B cell (primary cell): ENCODE measurements at regions not wholly inside any gene's neighbourhood (a gene's known extent, or its start where the extent isn't known, plus 50 kb on each side); places are given as distances from the start of the nearest gene placed in this dataset.
"Not testable (repeated sequence)": the region's sequence is repeated elsewhere in the genome, so short reads cannot be mapped to it uniquely, and the experiment has no call there.

ENCODE experiments used
- ATAC-seq: fragments of 200-7000 bp; cut with Tn5 transposase; one replicate; pipeline ENCODE4 v1.10.0; 2021; ENCODE audit warnings: low read depth, mild to moderate bottlenecking, moderate number of reproducible peaks, moderate library complexity
- CTCF ChIA-PET: fragments of 350-600 bp; sonication (Branson Sonifier 250); formaldehyde crosslinking; loops from one replicate; lab custom pipeline; 2021; ENCODE audit warnings: antibody characterized with exemption, inconsistent platforms; lab: Charles Lee
- POLR2A ChIA-PET: fragments of 350-600 bp; sonication (Branson Sonifier 250); formaldehyde crosslinking; loops from one replicate; lab custom pipeline; 2021; ENCODE audit warnings: antibody characterized with exemption; lab: Charles Lee
- DNase-seq: peaks from one replicate; pipeline ENCODE4 v3.0.0; 2013
- H2AFZ ChIP-seq: 2 replicates; pipeline ENCODE4 v1.6.1; 2012; ENCODE audit warnings: mild to moderate bottlenecking, low read depth, low read length; ENCODE audit not compliant: insufficient read depth, poor library complexity, severe bottlenecking
- H3K27ac ChIP-seq, 2 donors: 1 replicate in 1 of 2; 2 replicates in 1 of 2; pipeline ENCODE4 v1.5.1; 2012 to 2013; ENCODE audit warnings: low read length in 2 of 2, mild to moderate bottlenecking in 2 of 2, moderate library complexity in 1 of 2
- H3K27me3 ChIP-seq, 4 experiments: fragments of 200-600 bp in 1 of 4; sonication (generic) in 1 of 4; replicated peaks in 1 of 4; 1 replicate in 2 of 4; 2 replicates in 2 of 4; pipeline versions ENCODE4 v1.6.1 to v1.7.0; 2013 to 2016; ENCODE audit warnings: low read length in 3 of 4, mild to moderate bottlenecking in 2 of 4, mixed read lengths in 1 of 4, moderate library complexity in 1 of 4; ENCODE audit not compliant: insufficient read depth in 4 of 4, control insufficient read depth in 3 of 4; ENCODE audit errors: control extremely low read depth in 1 of 4
- H3K36me3 ChIP-seq, 2 experiments: replicated peaks in 1 of 2; 1 replicate in 1 of 2; 2 replicates in 1 of 2; pipeline versions ENCODE4 v1.6.1 to v1.7.1; 2013; ENCODE audit warnings: low read length in 1 of 2; ENCODE audit not compliant: insufficient read depth in 2 of 2, control insufficient read depth in 1 of 2; ENCODE audit errors: control extremely low read depth in 1 of 2, extremely low read depth in 1 of 2
- H3K4me1 ChIP-seq, 2 donors: fragments of 200-600 bp in 1 of 2; sonication (generic) in 1 of 2; 1 replicate in 1 of 2; 2 replicates in 1 of 2; pipeline versions ENCODE4 v1.5.1 to v1.6.1; 2013 to 2017; ENCODE audit warnings: low read length in 2 of 2; ENCODE audit not compliant: control insufficient read depth in 2 of 2, insufficient read depth in 2 of 2
- H3K4me2 ChIP-seq: replicated peaks from 2 replicates; pipeline ENCODE3; 2012; ENCODE audit warnings: mild to moderate bottlenecking, low read depth, low read length; ENCODE audit not compliant: poor library complexity, severe bottlenecking
- H3K4me3 ChIP-seq, 5 experiments: fragments of 200-600 bp in 1 of 5; sonication (generic) in 1 of 5; 1 replicate in 3 of 5; 2 replicates in 2 of 5; pipeline versions ENCODE4 v1.5.1 to v1.7.0; 2011 to 2016; ENCODE audit warnings: low read length in 4 of 5, mild to moderate bottlenecking in 4 of 5, low read depth in 2 of 5, control low read depth in 1 of 5, moderate library complexity in 1 of 5; ENCODE audit not compliant: insufficient read depth in 1 of 5; ENCODE audit errors: control extremely low read depth in 1 of 5, extremely low read depth in 1 of 5
- H3K79me2 ChIP-seq: fragments of 200-600 bp; sonication (generic); one replicate; pipeline ENCODE4 v1.6.0; 2016; ENCODE audit warnings: low read length; ENCODE audit not compliant: control insufficient read depth, insufficient read depth
- H3K9ac ChIP-seq: fragments of 200-600 bp; sonication (generic); 2 replicates; pipeline ENCODE4 v1.6.1; 2017; ENCODE audit warnings: mild to moderate bottlenecking, low read length, moderate library complexity
- H3K9me3 ChIP-seq, 3 donors: one replicate each; pipeline versions ENCODE4 v1.6.1 to v1.7.1; 2013; ENCODE audit warnings: low read length in 2 of 3; ENCODE audit not compliant: control insufficient read depth in 2 of 3, insufficient read depth in 1 of 3; ENCODE audit errors: control extremely low read depth in 1 of 3
- H4K20me1 ChIP-seq: 2 replicates; pipeline ENCODE4 v1.6.0; 2012; ENCODE audit warnings: mild to moderate bottlenecking, low read length; ENCODE audit not compliant: insufficient read depth, control insufficient read depth, poor library complexity, severe bottlenecking
- H3K27ac Mint-ChIP-seq: one replicate; pipeline ENCODE4 v1.8.0; 2021; ENCODE audit warnings: mixed read lengths
- H3K27me3 Mint-ChIP-seq: one replicate; pipeline ENCODE4 v1.8.0; 2021; ENCODE audit warnings: mixed read lengths
- H3K4me1 Mint-ChIP-seq: one replicate; pipeline ENCODE4 v1.8.0; 2021; ENCODE audit warnings: mixed read lengths
- H3K4me3 Mint-ChIP-seq: one replicate; pipeline ENCODE4 v1.8.0; 2021; ENCODE audit warnings: mixed read lengths
- H3K9me3 Mint-ChIP-seq: one replicate; pipeline ENCODE4 v1.8.0; 2022; ENCODE audit warnings: mixed read lengths; ENCODE audit not compliant: insufficient read depth
- CTCF ChIP-seq: fragments of 200-600 bp; IDR thresholded peaks from one replicate; pipeline ENCODE4 v1.8.0; 2022; ENCODE audit warnings: antibody characterized with exemption, mild to moderate bottlenecking
- EZH2 ChIP-seq: IDR thresholded peaks from 2 replicates; pipeline ENCODE4 v1.6.1; 2012; ENCODE audit warnings: borderline replicate concordance, low read depth, mild to moderate bottlenecking, moderate library complexity, low read length; ENCODE audit not compliant: insufficient read depth, poor library complexity, severe bottlenecking
- WGBS: methylation state at CpG from one replicate; pipeline ENCODE4 v1.1.5; 2013; ENCODE audit warnings: missing lambda C conversion rate; ENCODE audit not compliant: insufficient coverage; 5-methylcytosine and 5-hydroxymethylcytosine counted together
- intact Hi-C: fragments of 100-400 bp; cut with micrococcal nuclease; formaldehyde crosslinking; loops from one replicate; pipeline ENCODE4 v1.10.0; 2022

- Histone ChIP-seq H3K27me3 (peaks cover 0 to 16% (median 1%) of the 10 kb centered on the region in 4 experiments), H4K20me1 (no peaks in the 10 kb centered on the region), H3K27ac (no peak overlapping the region), H3K79me2 (no peaks in the 10 kb centered on the region), H3K9me3 (peaks cover 0 to 7% (median 0%) of the 10 kb centered on the region in 3 donors), H3K4me2 (no peak overlapping the region), H2AFZ (no peak overlapping the region), H3K4me1 (peaks cover 0 to 5% of the 10 kb centered on the region in 2 donors), H3K9ac (no peak overlapping the region), H3K36me3 (no peaks in the 10 kb centered on the region), H3K4me3 (no peak overlapping the region)
- no peaks in the 10 kb centered on the region for H3K9me3 Mint-ChIP-seq
- 90% methylated on average over 6 of the region's 6 CpGs for WGBS
- TF ChIP-seq CTCF: no peak
- no peak for TF ChIP-seq EZH2
- POLR2A ChIA-PET: no interaction called here
- H3K27ac Mint-ChIP-seq: no peak overlapping the region
- peaks cover 34% of the 10 kb centered on the region for H3K27me3 Mint-ChIP-seq
- peaks cover 13% of the 10 kb centered on the region for H3K4me1 Mint-ChIP-seq
- CTCF ChIA-PET: no interaction called here
- DNase-seq (no peak), ATAC-seq (no peak)
- intact Hi-C loops: no loop called here
- no peak overlapping the region for H3K4me3 Mint-ChIP-seq
These were observed 137.0 kb upstream of the AFDN start for GRCh38 chr6:167689751-167690150.

DNA sequence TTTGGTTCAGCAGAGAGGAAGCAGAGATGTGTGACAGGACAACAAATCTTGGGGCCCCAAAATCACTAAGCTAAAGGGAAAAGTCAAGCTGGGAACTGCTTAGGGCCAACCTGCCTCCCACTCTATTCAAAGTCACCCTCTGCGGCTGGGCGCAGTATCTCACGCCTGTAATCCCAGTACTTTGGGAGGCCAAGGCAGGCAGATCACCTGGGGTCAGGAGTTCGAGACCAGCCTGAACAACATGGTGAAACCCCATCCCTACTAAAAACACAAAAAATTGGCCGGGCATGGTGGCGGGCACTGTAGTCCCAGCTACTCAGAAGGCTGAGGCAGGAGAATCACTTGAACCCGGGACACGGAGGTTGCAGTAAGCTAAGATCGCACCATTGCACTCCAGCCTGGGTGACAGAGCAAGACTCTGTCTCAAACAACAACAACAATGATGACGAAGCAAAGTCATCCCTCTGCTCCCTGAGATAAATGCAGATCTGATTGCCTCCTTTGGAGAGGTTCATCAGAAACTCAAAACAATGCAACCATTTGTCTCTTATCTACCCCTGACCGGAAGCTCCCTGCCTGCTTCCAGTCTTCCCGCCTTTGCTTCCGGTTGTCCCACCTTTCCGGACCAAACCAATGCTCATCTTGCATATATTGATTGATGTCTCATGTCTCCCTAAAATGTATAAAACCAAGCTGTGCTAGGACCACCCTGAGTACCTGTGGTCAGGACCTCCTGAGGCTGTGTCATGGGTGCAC lies 136.4 kb upstream of the AFDN start:
- 92% methylated on average over 14 of the region's 14 CpGs for WGBS
- H3K4me3 Mint-ChIP-seq, H3K9me3 ChIP-seq, H3K4me2 ChIP-seq, ATAC-seq, H3K9ac ChIP-seq, intact Hi-C loops, H3K27ac ChIP-seq, H3K4me3 ChIP-seq, H4K20me1 ChIP-seq, H3K79me2 ChIP-seq, H3K27ac Mint-ChIP-seq, POLR2A ChIA-PET, H3K4me1 ChIP-seq, H3K9me3 Mint-ChIP-seq, H3K36me3 ChIP-seq, H2AFZ ChIP-seq, CTCF ChIA-PET, H3K4me1 Mint-ChIP-seq, DNase-seq: not testable (repeated sequence)
- H3K27me3 Mint-ChIP-seq: peaks cover 28% of the 10 kb centered on the region
- peaks cover 0 to 11% (median 1%) of the 10 kb centered on the region in 4 experiments for H3K27me3 ChIP-seq
